ENCODE measurements at regions not wholly inside any gene's neighbourhood (a gene's known extent, or its start where the extent isn't known, plus 50 kb on each side); places are given as distances from the start of the nearest gene placed in this dataset.

DNA sequence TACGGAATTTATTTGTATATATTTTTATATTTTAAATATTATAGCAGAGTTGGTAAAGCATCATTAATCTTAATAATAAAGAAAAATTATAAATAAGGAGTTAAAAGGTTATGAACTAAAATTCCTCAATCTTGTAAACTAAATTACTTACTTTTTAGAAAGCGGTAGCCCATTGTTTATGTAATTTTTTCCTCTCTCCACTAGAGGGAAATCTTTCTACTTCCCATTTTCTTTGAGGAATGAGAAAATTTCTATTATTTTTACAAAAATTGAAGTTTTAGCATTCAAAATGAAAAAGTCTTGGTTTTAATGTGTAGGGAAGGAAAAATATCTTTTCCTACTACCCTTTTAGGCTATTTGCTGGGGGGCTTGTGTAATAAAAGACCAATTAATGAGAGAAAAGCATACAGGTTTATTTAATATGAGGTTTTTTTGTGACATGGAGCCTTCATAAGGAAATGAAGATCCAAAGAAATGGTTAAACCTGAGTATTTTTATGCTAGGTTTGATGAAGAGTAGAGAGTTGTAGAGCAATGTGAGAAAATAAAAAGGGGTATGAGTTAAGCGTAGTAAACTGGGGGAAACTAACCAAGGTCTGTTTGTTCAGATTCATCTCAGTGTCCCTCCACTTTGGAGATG is 68.7 kb upstream of the ADAD1 start:
- FAIRE-seq = peak; percentile 98

DNA sequence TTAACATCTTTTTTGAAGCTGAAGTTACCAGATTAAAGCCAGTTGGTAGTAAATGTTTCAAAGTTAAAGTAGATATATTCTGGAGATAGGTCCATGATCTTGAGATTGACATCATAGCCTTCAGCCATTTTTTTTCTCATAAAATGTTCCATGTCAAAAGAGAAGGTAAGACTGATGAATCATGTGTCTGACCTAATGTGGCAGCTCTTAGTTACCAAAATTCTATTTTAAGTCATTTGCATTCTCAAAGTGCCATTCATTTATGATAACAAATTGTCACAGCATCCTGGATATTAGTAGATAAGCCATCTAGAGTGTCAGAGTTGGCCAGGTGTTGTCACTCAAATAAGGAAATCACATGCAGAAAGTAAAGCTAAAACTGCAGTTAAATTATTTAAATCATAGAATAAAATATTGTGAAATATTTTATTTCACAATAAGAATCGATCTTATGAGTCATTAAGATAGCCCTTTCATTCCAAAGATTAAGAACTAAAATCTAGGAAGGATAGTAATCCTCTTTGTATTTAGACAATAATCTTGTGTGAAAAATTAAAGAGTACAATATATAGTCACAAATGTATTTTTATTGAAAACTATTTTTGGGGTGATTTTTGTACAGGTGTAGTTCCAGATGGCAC is 65.7 kb upstream of the ADAD1 start:
- peak; percentile 30 for FAIRE-seq

DNA sequence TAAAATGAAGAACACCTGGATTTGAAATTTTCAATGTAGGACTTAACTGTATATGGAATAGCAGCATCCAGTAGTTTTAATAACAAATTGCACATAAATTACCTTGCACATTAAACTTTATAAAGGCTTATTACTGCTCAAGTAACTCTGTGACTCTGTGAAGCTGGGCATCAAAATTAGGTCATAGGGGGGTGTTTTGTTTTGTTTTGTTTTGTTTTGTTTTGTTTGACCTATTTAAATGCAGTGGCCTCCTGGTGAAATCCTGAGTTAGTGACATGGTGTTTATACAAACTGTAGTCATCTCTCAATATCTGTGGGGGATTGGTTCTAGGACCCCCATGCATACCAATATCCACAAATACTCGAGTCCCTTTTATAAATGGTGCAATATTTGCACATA is 51.9 kb upstream of the ADAD1 start:
- no peak for FAIRE-seq

DNA sequence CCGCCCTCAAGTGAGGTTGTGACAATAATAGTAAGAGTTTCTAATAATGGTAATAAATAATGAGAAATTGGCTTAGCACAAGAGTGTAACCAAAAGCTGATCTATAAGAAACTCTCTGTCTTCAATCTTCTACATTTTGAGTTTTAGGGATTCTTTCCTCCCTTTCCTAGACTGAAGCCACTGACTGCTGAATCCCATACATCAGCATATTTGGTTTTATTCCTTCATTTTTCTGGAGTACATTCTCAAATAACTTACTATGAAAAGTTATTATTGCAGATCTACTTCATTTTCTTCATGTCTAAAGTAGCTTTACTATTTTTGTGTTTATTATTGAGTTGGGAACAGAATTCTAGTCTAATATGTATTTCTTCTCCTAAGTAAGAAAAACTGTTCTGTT is 49.9 kb upstream of the ADAD1 start:
- FAIRE-seq = no peak
